SK-N-MC (cell line): ENCODE measurements at regions not wholly inside any gene's neighbourhood (a gene's known extent, or its start where the extent isn't known, plus 50 kb on each side); places are given as distances from the start of the nearest gene placed in this dataset.

Experiments
- DNase-seq: peaks from one replicate; pipeline ENCODE4 v3.0.0-alpha.2; 2011; ENCODE audit warnings: low read depth, low spot score
- H3K27ac ChIP-seq: fragments of 200-600 bp; sonication (generic); 2 replicates; pipeline ENCODE4 v1.5.1; 2016; ENCODE audit warnings: mixed run types
- H3K36me3 ChIP-seq: fragments of 200-600 bp; sonication (generic); 2 replicates; pipeline ENCODE4 v1.6.1; 2017; ENCODE audit warnings: antibody characterized with exemption, low read length, mixed read lengths; ENCODE audit not compliant: insufficient read depth
- H3K4me3 ChIP-seq: fragments of 200-600 bp; sonication (generic); 2 replicates; pipeline ENCODE4 v1.5.1; 2016
- H3K9ac ChIP-seq: fragments of 200-600 bp; sonication (generic); 2 replicates; pipeline ENCODE4 v1.8.0; 2017; ENCODE audit warnings: mixed run types, mixed read lengths; ENCODE audit not compliant: insufficient read length
- H3K9me3 ChIP-seq: fragments of 200-600 bp; sonication (generic); 2 replicates; pipeline ENCODE4 v1.6.1; 2017; ENCODE audit warnings: low read depth, mild to moderate bottlenecking, antibody characterized with exemption, low read length, moderate library complexity, mixed read lengths
- EZH2 ChIP-seq: fragments of 200-600 bp; sonication (generic); IDR thresholded peaks from one replicate; pipeline ENCODE4 v1.6.1; 2017; ENCODE audit warnings: antibody characterized with exemption
- FOXP2 ChIP-seq: optimal IDR thresholded peaks from 2 replicates; pipeline ENCODE3; 2011; ENCODE audit warnings: mild to moderate bottlenecking, moderate library complexity; ENCODE audit not compliant: insufficient read depth; ENCODE audit errors: extremely low read length, control extremely low read depth
- POLR2AphosphoS5 ChIP-seq: IDR thresholded peaks from 2 replicates; pipeline ENCODE4 v1.6.1; 2012; ENCODE audit warnings: mild to moderate bottlenecking, low read depth, low read length, borderline replicate concordance

- no peak for TF ChIP-seq POLR2AphosphoS5
- TF ChIP-seq EZH2, result no peak
- no peak for TF ChIP-seq FOXP2
- no peak overlapping the region for H3K27ac ChIP-seq
- no peaks in the 10 kb centered on the region for H3K36me3 ChIP-seq
- no peak for DNase-seq
- H3K9me3 ChIP-seq, result no peaks in the 10 kb centered on the region
- no peak overlapping the region for H3K9ac ChIP-seq
- no peak overlapping the region for H3K4me3 ChIP-seq
These were observed 155.9 kb downstream of the AXIN2 start for GRCh38 chr17:65405563-65405962.

- Histone ChIP-seq H3K27ac (no peak overlapping the region), H3K9me3 (no peaks in the 10 kb centered on the region), H3K36me3 (no peaks in the 10 kb centered on the region), H3K9ac (no peak overlapping the region), H3K4me3 (no peak overlapping the region)
- no peak for DNase-seq
- TF ChIP-seq POLR2AphosphoS5, result no peak
- TF ChIP-seq FOXP2, result no peak
- TF ChIP-seq EZH2, result no peak
These were observed 156.7 kb downstream of the AXIN2 start for GRCh38 chr17:65404761-65405160.

GRCh38 chr17:65403626-65404025 lies 157.8 kb downstream of the AXIN2 start:
- H3K9me3 ChIP-seq, result no peaks in the 10 kb centered on the region
- no peak for TF ChIP-seq EZH2
- TF ChIP-seq FOXP2, result no peak
- TF ChIP-seq POLR2AphosphoS5, result no peak
- no peak overlapping the region for H3K9ac ChIP-seq
- no peaks in the 10 kb centered on the region for H3K36me3 ChIP-seq
- no peak overlapping the region for H3K4me3 ChIP-seq
- DNase-seq, result no peak
- no peak overlapping the region for H3K27ac ChIP-seq

- no peak for DNase-seq
- Histone ChIP-seq H3K9ac (no peak overlapping the region), H3K9me3 (no peaks in the 10 kb centered on the region), H3K4me3 (no peak overlapping the region), H3K27ac (no peak overlapping the region), H3K36me3 (no peaks in the 10 kb centered on the region)
- TF ChIP-seq EZH2 (no peak), POLR2AphosphoS5 (no peak), FOXP2 (no peak)
These were observed 158.6 kb downstream of the AXIN2 start for GRCh38 chr17:65402513-65403496.

GRCh38 chr17:65401561-65401960 lies 159.9 kb downstream of the AXIN2 start:
- no peak for DNase-seq
- Histone ChIP-seq H3K27ac (no peak overlapping the region), H3K9me3 (no peaks in the 10 kb centered on the region), H3K4me3 (no peak overlapping the region), H3K36me3 (no peaks in the 10 kb centered on the region), H3K9ac (no peak overlapping the region)
- no peak for TF ChIP-seq FOXP2
- TF ChIP-seq POLR2AphosphoS5, result no peak
- TF ChIP-seq EZH2, result no peak

- DNase-seq, result no peak
- Histone ChIP-seq H3K27ac (no peak overlapping the region), H3K4me3 (no peak overlapping the region), H3K36me3 (no peaks in the 10 kb centered on the region), H3K9ac (no peak overlapping the region), H3K9me3 (no peaks in the 10 kb centered on the region)
- TF ChIP-seq EZH2 (no peak), FOXP2 (no peak), POLR2AphosphoS5 (no peak)
These were observed 160.7 kb downstream of the AXIN2 start for GRCh38 chr17:65400701-65401100.

- Histone ChIP-seq H3K4me3 (no peak overlapping the region), H3K36me3 (no peaks in the 10 kb centered on the region), H3K9ac (no peak overlapping the region), H3K9me3 (no peaks in the 10 kb centered on the region), H3K27ac (no peak overlapping the region)
- no peak for DNase-seq
- TF ChIP-seq EZH2 (no peak), POLR2AphosphoS5 (no peak), FOXP2 (no peak)
These were observed 163.2 kb downstream of the AXIN2 start for GRCh38 chr17:65398040-65398787.

- no peak overlapping the region for H3K27ac ChIP-seq
- no peak overlapping the region for H3K9ac ChIP-seq
- H3K36me3 ChIP-seq, result no peaks in the 10 kb centered on the region
- H3K9me3 ChIP-seq, result no peaks in the 10 kb centered on the region
- H3K4me3 ChIP-seq, result no peak overlapping the region
- TF ChIP-seq EZH2, result no peak
- no peak for TF ChIP-seq FOXP2
- TF ChIP-seq POLR2AphosphoS5, result no peak
- DNase-seq, result no peak
These were observed 165.5 kb downstream of the AXIN2 start for GRCh38 chr17:65395924-65396323.
